DND-41 (cell line): ENCODE measurements at regions not wholly inside any gene's neighbourhood (a gene's known extent, or its start where the extent isn't known, plus 50 kb on each side); places are given as distances from the start of the nearest gene placed in this dataset.

ENCODE experiments used
- ATAC-seq: fragments of 200-7000 bp; cut with Tn5 transposase; 3 replicates; pipeline ENCODE4 v1.9.1; 2021; ENCODE audit warnings: low read depth; ENCODE audit not compliant: insufficient read depth
- DNase-seq: peaks from one replicate; pipeline ENCODE4 v3.0.0-alpha.2; 2020
- H2AFZ ChIP-seq: 2 replicates; pipeline ENCODE4 v1.6.0; 2012; ENCODE audit warnings: low read depth, low read length
- H3K27ac ChIP-seq: 2 replicates; pipeline ENCODE4 v1.5.1; 2012; ENCODE audit warnings: low read length, inconsistent platforms
- H3K27me3 ChIP-seq: fragments of 200-600 bp; sonication (generic); 2 replicates; pipeline ENCODE4 v1.6.0; 2012; ENCODE audit warnings: low read length, mild to moderate bottlenecking, inconsistent platforms; ENCODE audit not compliant: insufficient read depth, poor library complexity
- H3K36me3 ChIP-seq: 2 replicates; pipeline ENCODE4 v1.5.1; 2012; ENCODE audit warnings: low read length, inconsistent platforms; ENCODE audit not compliant: insufficient read depth
- H3K4me1 ChIP-seq: 2 replicates; pipeline ENCODE4 v1.5.1; 2012; ENCODE audit warnings: mild to moderate bottlenecking, low read length; ENCODE audit not compliant: insufficient read depth
- H3K4me2 ChIP-seq: 2 replicates; pipeline ENCODE4 v1.6.0; 2012; ENCODE audit warnings: mild to moderate bottlenecking, moderate library complexity, low read length, inconsistent platforms; ENCODE audit not compliant: insufficient read depth
- H3K4me3 ChIP-seq, 2 experiments: fragments of 200-600 bp in 1 of 2; shearing (Covaris generic) in 1 of 2; 2 replicates each; pipeline ENCODE4 v1.5.1; 2012 to 2016; ENCODE audit warnings: inconsistent platforms in 2 of 2, low read length in 2 of 2, mild to moderate bottlenecking in 2 of 2, low read depth in 1 of 2, moderate library complexity in 1 of 2
- H3K79me2 ChIP-seq: 2 replicates; pipeline ENCODE4 v1.6.0; 2012; ENCODE audit warnings: low read length, inconsistent platforms; ENCODE audit not compliant: insufficient read depth
- H3K9ac ChIP-seq: 2 replicates; pipeline ENCODE4 v1.6.0; 2012; ENCODE audit warnings: low read depth, mild to moderate bottlenecking, inconsistent platforms, low read length, moderate library complexity
- H3K9me3 ChIP-seq: 2 replicates; pipeline ENCODE4 v1.5.1; 2012; ENCODE audit warnings: low read length, moderate library complexity, mild to moderate bottlenecking, inconsistent platforms; ENCODE audit not compliant: insufficient read depth, severe bottlenecking
- H4K20me1 ChIP-seq: 2 replicates; pipeline ENCODE4 v1.6.0; 2012; ENCODE audit warnings: low read length; ENCODE audit not compliant: insufficient read depth
- EZH2 ChIP-seq: IDR thresholded peaks from 3 replicates; pipeline ENCODE4 v1.6.1; 2012; ENCODE audit warnings: borderline replicate concordance, low read depth, mild to moderate bottlenecking, moderate library complexity, low read length, inconsistent platforms; ENCODE audit not compliant: severe bottlenecking
- TF ChIP-seq, protein P1 (sequence below): IDR thresholded peaks from 2 replicates; pipeline ENCODE4 v1.5.1; 2012; ENCODE audit warnings: borderline replicate concordance, low read length, moderate library complexity, mild to moderate bottlenecking; ENCODE audit not compliant: poor library complexity, severe bottlenecking; ENCODE audit errors: extremely low read depth

DNA sequence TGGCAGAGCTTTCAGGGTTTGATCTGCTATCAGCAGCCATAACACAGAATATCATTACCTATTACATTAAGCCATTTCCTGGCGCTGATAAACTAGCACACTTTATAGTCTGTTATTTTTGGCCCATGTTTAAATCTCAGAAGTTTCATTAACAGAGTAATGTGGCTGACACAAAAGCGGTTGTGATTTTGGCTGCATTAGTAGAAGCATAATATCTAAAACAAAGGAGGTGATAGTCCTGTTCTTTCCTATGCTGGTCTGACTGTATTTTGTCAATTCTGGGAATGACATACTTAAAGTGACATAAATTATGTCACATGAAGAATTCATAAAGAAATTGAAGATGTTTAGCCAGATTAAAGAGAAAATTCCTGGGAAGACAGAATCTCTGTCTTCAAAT lies 151.3 kb upstream of the KCND3 start:
- Histone ChIP-seq H3K4me2 (no peak overlapping the region), H3K36me3 (no peaks in the 10 kb centered on the region), H4K20me1 (no peaks in the 10 kb centered on the region), H3K27me3 (peaks cover 4% of the 10 kb centered on the region), H3K4me1 (no peaks in the 10 kb centered on the region), H2AFZ (no peak overlapping the region), H3K9ac (no peak overlapping the region), H3K4me3 (no peak overlapping the region), H3K9me3 (no peaks in the 10 kb centered on the region), H3K79me2 (no peaks in the 10 kb centered on the region), H3K27ac (no peak overlapping the region)
- no peak for DNase-seq
- no peak for ATAC-seq
- TF ChIP-seq, protein P1, sequence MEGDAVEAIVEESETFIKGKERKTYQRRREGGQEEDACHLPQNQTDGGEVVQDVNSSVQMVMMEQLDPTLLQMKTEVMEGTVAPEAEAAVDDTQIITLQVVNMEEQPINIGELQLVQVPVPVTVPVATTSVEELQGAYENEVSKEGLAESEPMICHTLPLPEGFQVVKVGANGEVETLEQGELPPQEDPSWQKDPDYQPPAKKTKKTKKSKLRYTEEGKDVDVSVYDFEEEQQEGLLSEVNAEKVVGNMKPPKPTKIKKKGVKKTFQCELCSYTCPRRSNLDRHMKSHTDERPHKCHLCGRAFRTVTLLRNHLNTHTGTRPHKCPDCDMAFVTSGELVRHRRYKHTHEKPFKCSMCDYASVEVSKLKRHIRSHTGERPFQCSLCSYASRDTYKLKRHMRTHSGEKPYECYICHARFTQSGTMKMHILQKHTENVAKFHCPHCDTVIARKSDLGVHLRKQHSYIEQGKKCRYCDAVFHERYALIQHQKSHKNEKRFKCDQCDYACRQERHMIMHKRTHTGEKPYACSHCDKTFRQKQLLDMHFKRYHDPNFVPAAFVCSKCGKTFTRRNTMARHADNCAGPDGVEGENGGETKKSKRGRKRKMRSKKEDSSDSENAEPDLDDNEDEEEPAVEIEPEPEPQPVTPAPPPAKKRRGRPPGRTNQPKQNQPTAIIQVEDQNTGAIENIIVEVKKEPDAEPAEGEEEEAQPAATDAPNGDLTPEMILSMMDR, result no peak
- TF ChIP-seq EZH2, result no peak

DNA sequence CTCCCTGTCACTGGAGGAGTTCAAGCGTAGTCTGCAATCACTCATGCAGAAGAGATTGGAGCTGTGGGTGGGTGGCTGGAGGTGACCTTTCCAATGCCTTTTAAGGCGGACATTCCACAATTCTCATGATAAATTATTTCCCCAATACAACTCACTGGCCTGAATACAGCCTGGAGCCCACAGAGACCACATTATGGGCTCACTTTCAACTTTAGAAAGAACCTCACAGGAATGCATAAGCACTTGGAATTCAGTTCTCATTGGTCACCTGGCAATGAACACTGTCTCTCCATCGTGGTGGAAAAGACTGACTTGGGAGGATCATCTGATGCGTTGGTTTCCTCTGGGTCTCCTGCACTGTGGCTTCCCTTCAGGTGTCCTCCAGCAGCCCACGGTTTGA lies 151.8 kb upstream of the KCND3 start:
- no peak for ATAC-seq
- no peak overlapping the region for H3K9ac ChIP-seq

DNA sequence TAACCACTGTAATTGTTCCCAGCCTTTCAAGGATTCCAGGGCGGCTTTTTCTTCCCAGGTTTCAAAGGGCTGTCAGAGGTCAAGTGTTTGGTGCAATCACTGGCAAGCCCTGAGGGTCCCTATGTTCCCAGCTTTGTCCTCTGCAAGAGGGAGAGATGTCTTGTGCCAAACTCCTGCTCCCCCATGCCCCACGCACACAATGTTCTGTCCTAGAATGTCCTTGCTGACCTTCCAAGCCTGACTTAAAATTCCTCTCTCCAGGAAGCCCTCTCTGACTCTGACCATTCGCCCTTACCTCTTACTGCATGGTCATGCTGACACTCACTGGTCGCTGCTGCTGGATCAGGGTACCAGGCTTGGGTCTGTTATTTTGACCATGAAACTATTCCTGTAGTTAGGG lies 152.5 kb upstream of the KCND3 start:
- no peak overlapping the region for H3K4me3 ChIP-seq
- no peaks in the 10 kb centered on the region for H4K20me1 ChIP-seq
- no peak overlapping the region for H3K27ac ChIP-seq
- no peak overlapping the region for H3K9ac ChIP-seq
- peaks cover 4% of the 10 kb centered on the region for H3K27me3 ChIP-seq
- no peaks in the 10 kb centered on the region for H3K79me2 ChIP-seq
- TF ChIP-seq EZH2, result no peak
- TF ChIP-seq, protein P1, result no peak
- no peak for DNase-seq
- no peaks in the 10 kb centered on the region for H3K4me1 ChIP-seq
- H3K9me3 ChIP-seq, result no peaks in the 10 kb centered on the region
- no peaks in the 10 kb centered on the region for H3K36me3 ChIP-seq
- ATAC-seq, result no peak
- H3K4me2 ChIP-seq, result no peak overlapping the region
- no peak overlapping the region for H2AFZ ChIP-seq

More for the DNA sequence above, 151.8 kb upstream of the KCND3 start:
- peaks cover 4% of the 10 kb centered on the region for H3K27me3 ChIP-seq
- H3K4me2 ChIP-seq, result no peak overlapping the region
- TF ChIP-seq EZH2, result no peak
- no peaks in the 10 kb centered on the region for H3K36me3 ChIP-seq
- no peak overlapping the region for H2AFZ ChIP-seq
- no peaks in the 10 kb centered on the region for H3K79me2 ChIP-seq
- H3K4me3 ChIP-seq, result no peak overlapping the region
- no peaks in the 10 kb centered on the region for H3K9me3 ChIP-seq
- H4K20me1 ChIP-seq, result no peaks in the 10 kb centered on the region
- H3K4me1 ChIP-seq, result no peaks in the 10 kb centered on the region
- H3K27ac ChIP-seq, result no peak overlapping the region
- DNase-seq, result no peak

DNA sequence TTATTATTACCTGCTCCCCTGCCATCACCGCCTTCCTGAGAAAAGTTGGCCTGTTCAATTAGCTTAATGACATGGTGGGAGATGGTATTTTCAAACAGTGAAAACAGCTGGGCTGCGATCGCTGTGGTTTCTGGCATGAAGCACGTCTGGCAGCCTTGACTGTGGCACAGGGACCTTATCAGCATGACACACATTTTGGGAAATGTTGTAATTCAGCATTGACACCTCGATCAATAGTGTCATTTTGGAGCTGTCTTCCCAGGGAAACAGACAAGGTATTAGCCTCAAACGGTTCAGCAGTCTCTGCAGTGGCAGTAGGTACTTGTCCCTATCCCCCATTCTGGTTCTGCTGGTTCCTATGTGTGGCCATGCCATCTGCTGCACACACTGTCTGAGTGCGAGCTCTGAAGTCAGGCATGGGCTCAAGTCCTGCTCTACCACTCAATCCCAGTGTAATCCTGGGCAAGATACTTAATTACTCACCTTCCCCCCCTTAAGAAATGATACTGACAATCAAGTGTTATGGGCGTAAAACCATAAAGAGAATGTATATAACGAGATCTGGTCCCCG lies 154.5 kb upstream of the KCND3 start:
- Histone ChIP-seq H3K4me3 (no peak overlapping the region), H2AFZ (no peak overlapping the region), H3K9ac (no peak overlapping the region), H3K79me2 (no peaks in the 10 kb centered on the region), H3K27ac (no peak overlapping the region), H3K4me1 (no peaks in the 10 kb centered on the region), H3K9me3 (no peaks in the 10 kb centered on the region), H3K4me2 (no peak overlapping the region), H4K20me1 (no peaks in the 10 kb centered on the region), H3K36me3 (no peaks in the 10 kb centered on the region), H3K27me3 (no peaks in the 10 kb centered on the region)
- no peak for DNase-seq
- TF ChIP-seq EZH2, result no peak
- TF ChIP-seq, protein P1, result no peak
- ATAC-seq, result no peak
